ENCODE measurements at regions not wholly inside any gene's neighbourhood (a gene's known extent, or its start where the extent isn't known, plus 50 kb on each side); places are given as distances from the start of the nearest gene placed in this dataset.

DNA sequence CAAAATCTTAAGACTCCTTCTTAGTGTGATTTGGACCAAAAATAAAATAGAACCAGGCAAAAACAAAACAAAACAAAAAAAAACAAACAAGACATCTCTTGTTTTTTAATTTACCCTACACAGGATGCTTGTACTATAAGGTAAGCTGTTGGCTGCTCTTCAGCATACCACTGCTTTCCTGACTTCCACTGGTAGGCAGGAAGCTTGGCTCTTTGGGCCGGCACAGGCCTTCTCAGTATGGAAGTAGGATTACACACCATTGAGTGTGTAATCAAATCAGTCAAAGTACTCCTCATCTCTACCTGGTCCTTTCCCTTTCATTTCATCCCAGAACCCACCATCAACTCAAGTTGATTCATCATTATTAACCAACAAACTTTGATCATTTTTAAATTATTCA, 61.9 kb upstream of the RGS1 start:
- FAIRE-seq (no peak), ATAC-seq (no peak), DNase-seq (ENCODE audit: extremely low read depth in 1 of 4, low spot score in 3 of 4) (no peak)
- intact Hi-C loops (cut with micrococcal nuclease) (no loop called here), in situ Hi-C loops (cut with MboI) (no loop called here)
- H3K9me3 ChIP-seq (replicated peaks; ENCODE audit: control insufficient read depth, insufficient read depth, low read depth, low read length): no peaks in the 10 kb centered on the region
- H3K79me2 ChIP-seq (ENCODE audit: control insufficient read depth, insufficient read depth, low read length): no peaks in the 10 kb centered on the region
- H3K27me3 ChIP-seq (ENCODE audit: control insufficient read depth in 2 of 2, insufficient read depth in 2 of 2, low read length in 2 of 2): no peaks in the 10 kb centered on the region
- TF ChIP-seq, protein P1, sequence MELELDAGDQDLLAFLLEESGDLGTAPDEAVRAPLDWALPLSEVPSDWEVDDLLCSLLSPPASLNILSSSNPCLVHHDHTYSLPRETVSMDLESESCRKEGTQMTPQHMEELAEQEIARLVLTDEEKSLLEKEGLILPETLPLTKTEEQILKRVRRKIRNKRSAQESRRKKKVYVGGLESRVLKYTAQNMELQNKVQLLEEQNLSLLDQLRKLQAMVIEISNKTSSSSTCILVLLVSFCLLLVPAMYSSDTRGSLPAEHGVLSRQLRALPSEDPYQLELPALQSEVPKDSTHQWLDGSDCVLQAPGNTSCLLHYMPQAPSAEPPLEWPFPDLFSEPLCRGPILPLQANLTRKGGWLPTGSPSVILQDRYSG (tag; conservative IDR thresholded peaks at IDR 0.05; ENCODE audit: low read depth): no peak
- TF ChIP-seq, protein P2, sequence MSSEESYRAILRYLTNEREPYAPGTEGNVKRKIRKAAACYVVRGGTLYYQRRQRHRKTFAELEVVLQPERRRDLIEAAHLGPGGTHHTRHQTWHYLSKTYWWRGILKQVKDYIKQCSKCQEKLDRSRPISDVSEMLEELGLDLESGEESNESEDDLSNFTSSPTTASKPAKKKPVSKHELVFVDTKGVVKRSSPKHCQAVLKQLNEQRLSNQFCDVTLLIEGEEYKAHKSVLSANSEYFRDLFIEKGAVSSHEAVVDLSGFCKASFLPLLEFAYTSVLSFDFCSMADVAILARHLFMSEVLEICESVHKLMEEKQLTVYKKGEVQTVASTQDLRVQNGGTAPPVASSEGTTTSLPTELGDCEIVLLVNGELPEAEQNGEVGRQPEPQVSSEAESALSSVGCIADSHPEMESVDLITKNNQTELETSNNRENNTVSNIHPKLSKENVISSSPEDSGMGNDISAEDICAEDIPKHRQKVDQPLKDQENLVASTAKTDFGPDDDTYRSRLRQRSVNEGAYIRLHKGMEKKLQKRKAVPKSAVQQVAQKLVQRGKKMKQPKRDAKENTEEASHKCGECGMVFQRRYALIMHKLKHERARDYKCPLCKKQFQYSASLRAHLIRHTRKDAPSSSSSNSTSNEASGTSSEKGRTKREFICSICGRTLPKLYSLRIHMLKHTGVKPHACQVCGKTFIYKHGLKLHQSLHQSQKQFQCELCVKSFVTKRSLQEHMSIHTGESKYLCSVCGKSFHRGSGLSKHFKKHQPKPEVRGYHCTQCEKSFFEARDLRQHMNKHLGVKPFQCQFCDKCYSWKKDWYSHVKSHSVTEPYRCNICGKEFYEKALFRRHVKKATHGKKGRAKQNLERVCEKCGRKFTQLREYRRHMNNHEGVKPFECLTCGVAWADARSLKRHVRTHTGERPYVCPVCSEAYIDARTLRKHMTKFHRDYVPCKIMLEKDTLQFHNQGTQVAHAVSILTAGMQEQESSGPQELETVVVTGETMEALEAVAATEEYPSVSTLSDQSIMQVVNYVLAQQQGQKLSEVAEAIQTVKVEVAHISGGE (CRISPR knock-in tag; IDR thresholded peaks at IDR 0.05): no peak
- no peak for TF ChIP-seq NR4A1 (CRISPR knock-in tag; IDR thresholded peaks at IDR 0.05)
- no peak for TF ChIP-seq NR4A1 (tag; IDR thresholded peaks at IDR 0.05)
- no peak for TF ChIP-seq FOXJ2 (tag; IDR thresholded peaks at IDR 0.05)
- TF ChIP-seq, protein P3, sequence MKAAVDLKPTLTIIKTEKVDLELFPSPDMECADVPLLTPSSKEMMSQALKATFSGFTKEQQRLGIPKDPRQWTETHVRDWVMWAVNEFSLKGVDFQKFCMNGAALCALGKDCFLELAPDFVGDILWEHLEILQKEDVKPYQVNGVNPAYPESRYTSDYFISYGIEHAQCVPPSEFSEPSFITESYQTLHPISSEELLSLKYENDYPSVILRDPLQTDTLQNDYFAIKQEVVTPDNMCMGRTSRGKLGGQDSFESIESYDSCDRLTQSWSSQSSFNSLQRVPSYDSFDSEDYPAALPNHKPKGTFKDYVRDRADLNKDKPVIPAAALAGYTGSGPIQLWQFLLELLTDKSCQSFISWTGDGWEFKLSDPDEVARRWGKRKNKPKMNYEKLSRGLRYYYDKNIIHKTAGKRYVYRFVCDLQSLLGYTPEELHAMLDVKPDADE (conservative IDR thresholded peaks at IDR 0.05; ENCODE audit: control insufficient read depth, low read depth, low read length): no peak
- no peak for TF ChIP-seq THRAP3 (IDR thresholded peaks at IDR 0.05; ENCODE audit: borderline replicate concordance)
- TF ChIP-seq YBX1 (IDR thresholded peaks at IDR 0.05): no peak
- TF ChIP-seq MCM5 (IDR thresholded peaks at IDR 0.05; ENCODE audit: low read depth): no peak
- no peaks in the 10 kb centered on the region for H3K9me1 ChIP-seq (ENCODE audit: control insufficient read depth, insufficient read depth, low read length)
- H3K36me3 ChIP-seq (ENCODE audit: control insufficient read depth, insufficient read depth, low read length): no peaks in the 10 kb centered on the region
- no peak overlapping the region for H3K9ac ChIP-seq (ENCODE audit: insufficient read depth in 1 of 2, low read depth in 2 of 2, low read length in 2 of 2)
- no peaks in the 10 kb centered on the region for H4K20me1 ChIP-seq (replicated peaks; ENCODE audit: control insufficient read depth, insufficient read depth, low read length)
- ChIA-PET CTCF (ENCODE audit: low intra/inter-chr PET ratio) (no interaction called here), POLR2A (no interaction called here)
- no peaks in the 10 kb centered on the region for H3K4me1 ChIP-seq (replicated peaks in 1 of 2; ENCODE audit: control insufficient read depth in 2 of 2, insufficient read depth in 2 of 2, low read length in 2 of 2)
- BruUV-seq (replicated peaks): no TSS peak
- WGBS (ENCODE audit: insufficient coverage, low coverage, missing lambda C conversion rate): 0% methylated on average over 1 of the region's 1 CpG
- no peak overlapping the region for H3K4me2 ChIP-seq (ENCODE audit: insufficient read depth, low read length)
- no peak overlapping the region for H3K4me3 ChIP-seq
- no peak overlapping the region for H3K27ac ChIP-seq (ENCODE audit: extremely low read depth, low read depth, low read length)
- no peak overlapping the region for H2AFZ ChIP-seq (ENCODE audit: low read depth, low read length)

Data from K562 (cell line).